ENCODE measurements at regions not wholly inside any gene's neighbourhood (a gene's known extent, or its start where the extent isn't known, plus 50 kb on each side); places are given as distances from the start of the nearest gene placed in this dataset.

DNA sequence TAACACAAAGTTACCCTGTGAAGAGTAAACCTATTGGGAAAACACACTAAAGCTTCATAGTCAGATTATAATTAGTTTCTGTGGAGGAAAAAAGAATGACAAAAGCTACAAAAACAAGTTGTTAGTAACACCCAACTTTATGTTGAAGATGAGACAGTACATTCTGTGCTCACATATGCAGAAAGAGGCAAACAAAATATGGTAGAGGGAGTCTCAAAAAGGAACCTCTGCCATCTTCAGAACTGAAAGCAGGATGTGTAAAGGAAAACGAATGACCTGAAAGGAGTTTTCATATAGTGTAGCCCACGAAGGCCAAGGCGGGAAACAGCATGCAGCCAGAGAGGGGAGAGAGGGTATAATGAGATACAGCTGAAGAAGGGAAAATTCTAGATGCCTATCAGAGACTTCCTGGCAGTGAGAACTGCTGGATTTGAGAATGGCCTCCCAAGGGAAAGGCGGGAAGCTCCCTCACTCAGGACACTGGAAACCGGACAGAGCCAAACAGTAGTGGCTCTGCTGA is 84.1 kb upstream of the HEY2 start:
- POLR2A ChIA-PET = no interaction called here
- TF ChIP-seq, protein P1, sequence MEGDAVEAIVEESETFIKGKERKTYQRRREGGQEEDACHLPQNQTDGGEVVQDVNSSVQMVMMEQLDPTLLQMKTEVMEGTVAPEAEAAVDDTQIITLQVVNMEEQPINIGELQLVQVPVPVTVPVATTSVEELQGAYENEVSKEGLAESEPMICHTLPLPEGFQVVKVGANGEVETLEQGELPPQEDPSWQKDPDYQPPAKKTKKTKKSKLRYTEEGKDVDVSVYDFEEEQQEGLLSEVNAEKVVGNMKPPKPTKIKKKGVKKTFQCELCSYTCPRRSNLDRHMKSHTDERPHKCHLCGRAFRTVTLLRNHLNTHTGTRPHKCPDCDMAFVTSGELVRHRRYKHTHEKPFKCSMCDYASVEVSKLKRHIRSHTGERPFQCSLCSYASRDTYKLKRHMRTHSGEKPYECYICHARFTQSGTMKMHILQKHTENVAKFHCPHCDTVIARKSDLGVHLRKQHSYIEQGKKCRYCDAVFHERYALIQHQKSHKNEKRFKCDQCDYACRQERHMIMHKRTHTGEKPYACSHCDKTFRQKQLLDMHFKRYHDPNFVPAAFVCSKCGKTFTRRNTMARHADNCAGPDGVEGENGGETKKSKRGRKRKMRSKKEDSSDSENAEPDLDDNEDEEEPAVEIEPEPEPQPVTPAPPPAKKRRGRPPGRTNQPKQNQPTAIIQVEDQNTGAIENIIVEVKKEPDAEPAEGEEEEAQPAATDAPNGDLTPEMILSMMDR (IDR thresholded peaks at IDR 0.05; ENCODE audit: control extremely low read depth, extremely low read depth, low read depth, missing control alignments) = no peak
- DNase-seq (ENCODE audit: extremely low spot score) = no peak
- CTCF ChIA-PET = interaction anchor here (1.2 kb wide), 1 partner anchor 39 kb away, joined by 3 read pairs; no protein-coding TSS in a partner anchor

DNA sequence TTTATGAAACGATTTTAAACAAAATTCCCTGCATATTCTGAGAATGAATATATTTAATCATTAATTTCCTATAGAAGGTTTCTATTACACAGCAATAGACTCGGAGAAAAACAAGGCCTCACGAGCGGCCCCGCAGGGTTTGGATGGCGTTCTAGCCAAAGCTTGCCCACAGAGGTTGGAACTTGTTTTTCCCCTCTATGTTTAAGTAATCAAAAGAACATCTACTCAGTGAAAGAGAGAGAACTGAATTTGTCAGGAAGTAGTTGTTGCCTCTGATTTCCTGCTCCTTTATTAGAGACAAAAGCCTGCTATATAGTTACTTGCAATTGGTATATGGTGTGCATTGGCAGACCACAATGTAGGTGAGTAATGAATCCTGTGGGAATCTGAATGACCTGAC is 82.1 kb upstream of the HEY2 start:
- no peak for DNase-seq (ENCODE audit: extremely low spot score)
- POLR2A ChIA-PET = no interaction called here
- TF ChIP-seq, protein P1 (IDR thresholded peaks at IDR 0.05; ENCODE audit: control extremely low read depth, extremely low read depth, low read depth, missing control alignments) = no peak
- CTCF ChIA-PET = no interaction called here

DNA sequence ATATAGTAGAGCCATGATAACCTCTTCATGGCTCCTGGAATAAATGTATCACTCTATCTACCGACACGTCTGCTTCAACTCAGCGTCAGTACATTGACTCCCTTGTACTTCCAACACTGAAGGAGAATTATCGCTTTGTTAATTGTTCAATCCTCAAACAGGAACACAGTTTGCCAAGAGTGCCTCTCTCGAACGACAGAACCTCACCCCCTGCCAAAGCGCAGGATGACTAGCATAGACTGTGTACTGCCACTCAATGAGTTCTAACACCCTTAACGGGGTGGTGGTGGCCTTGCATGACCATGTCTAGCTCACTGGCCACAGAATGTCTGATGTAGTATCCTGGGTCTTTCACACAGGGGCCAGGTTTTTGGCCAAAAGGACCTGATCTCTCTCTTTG is 81.4 kb upstream of the HEY2 start:
- DNase-seq (ENCODE audit: extremely low spot score) = no peak
- TF ChIP-seq, protein P1 (IDR thresholded peaks at IDR 0.05; ENCODE audit: control extremely low read depth, extremely low read depth, low read depth, missing control alignments) = no peak
- ChIA-PET POLR2A (no interaction called here), CTCF (no interaction called here)

DNA sequence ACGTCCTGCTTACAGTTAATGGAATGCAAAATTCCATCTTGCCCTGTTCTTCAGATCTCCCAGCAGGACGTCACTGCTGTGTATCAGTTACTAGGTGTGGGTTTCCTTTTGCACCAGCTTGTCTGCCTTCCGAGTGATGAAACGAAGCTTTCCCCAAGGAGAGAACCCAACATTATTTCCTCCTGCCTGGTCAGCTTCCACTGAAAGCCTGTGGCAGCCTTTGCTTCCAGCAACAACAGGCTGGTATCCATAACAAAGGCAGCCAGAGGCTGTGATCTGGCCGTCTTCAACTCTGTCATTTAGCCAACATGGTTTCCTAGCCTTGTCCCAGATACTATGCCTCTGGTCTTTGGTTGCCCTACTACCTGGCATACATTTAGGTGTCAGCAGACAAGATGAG is 78.9 kb upstream of the HEY2 start:
- TF ChIP-seq, protein P1 (IDR thresholded peaks at IDR 0.05; ENCODE audit: control extremely low read depth, extremely low read depth, low read depth, missing control alignments) = no peak
- ChIA-PET POLR2A (no interaction called here), CTCF (no interaction called here)
- DNase-seq (ENCODE audit: extremely low spot score) = no peak

DNA sequence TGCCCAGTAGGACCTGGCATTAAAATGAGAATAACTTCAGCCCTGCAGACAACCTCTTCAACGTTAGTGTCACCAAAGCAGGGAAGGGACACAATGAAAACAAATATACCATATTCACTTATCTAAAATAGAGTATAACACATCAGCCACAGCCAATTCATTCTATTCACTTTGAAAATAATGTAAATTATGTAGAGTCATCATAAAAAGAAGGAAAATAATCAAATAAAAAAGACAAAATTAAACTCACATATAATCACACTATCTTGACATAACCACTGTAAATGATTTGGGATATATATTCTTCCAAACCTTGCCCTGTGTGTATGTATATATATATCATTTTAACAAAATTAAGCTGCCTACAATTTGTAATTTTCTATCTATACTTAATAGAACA is 78.1 kb upstream of the HEY2 start:
- DNase-seq (ENCODE audit: extremely low spot score) = no peak
- ChIA-PET CTCF (no interaction called here), POLR2A (no interaction called here)
- TF ChIP-seq, protein P1 (IDR thresholded peaks at IDR 0.05; ENCODE audit: control extremely low read depth, extremely low read depth, low read depth, missing control alignments) = no peak

DNA sequence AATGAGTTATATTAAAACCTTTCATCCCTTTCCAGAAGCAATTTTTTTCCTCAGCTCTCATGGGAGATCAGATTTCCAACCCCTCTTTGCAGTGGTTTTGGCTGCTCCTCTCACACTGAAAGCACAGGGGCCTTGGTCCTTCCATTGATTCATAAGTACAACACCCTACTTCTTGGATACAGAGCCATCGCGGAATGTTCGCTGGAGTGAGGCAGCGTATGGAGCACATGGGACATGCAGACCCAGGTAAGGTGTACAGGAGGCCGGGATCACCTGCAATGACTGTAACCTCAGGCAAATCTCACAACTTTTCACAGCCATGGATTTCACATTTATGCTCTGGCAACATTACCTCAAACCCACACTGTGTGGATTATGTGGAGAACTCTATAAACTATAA is 75.2 kb upstream of the HEY2 start:
- no peak for DNase-seq (ENCODE audit: extremely low spot score)
- POLR2A ChIA-PET = no interaction called here
- CTCF ChIA-PET = no interaction called here
- TF ChIP-seq, protein P1 (IDR thresholded peaks at IDR 0.05; ENCODE audit: control extremely low read depth, extremely low read depth, low read depth, missing control alignments) = no peak

DNA sequence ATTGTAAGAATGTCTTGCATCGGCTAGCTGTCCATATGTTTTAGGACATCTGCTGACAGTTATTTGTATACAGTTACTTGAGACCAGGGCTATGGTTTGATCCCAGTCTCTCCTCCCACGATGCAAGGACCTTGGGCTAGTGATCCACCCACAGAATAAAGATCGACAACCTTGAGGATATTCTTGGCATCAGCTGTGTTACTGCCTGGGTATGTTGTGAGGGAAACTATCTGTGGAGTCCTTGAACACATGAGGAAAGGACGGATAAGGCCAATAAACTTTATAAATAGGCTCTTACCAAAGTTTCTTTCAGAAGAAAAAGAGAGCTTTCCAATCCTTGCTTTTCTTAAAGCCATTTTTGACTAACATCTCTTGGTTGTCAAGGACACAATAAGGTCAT is 70.8 kb upstream of the HEY2 start:
- TF ChIP-seq, protein P1 (IDR thresholded peaks at IDR 0.05; ENCODE audit: control extremely low read depth, extremely low read depth, low read depth, missing control alignments) = no peak
- ChIA-PET CTCF (interaction anchor here (0.9 to 1.1 kb wide), 4 partner anchors 28 to 365 kb away, joined by 3 read pairs; no protein-coding TSS in a partner anchor), POLR2A (no interaction called here)
- no peak for DNase-seq (ENCODE audit: extremely low spot score)
